Psoas muscle (tissue), 7 donors: ENCODE measurements at regions not wholly inside any gene's neighbourhood (a gene's known extent, or its start where the extent isn't known, plus 50 kb on each side); places are given as distances from the start of the nearest gene placed in this dataset.

Source experiments
- ATAC-seq, 4 donors: fragments of 200-7000 bp; cut with Tn5 transposase; one replicate each; pipeline ENCODE4 v1.9.1; 2020; ENCODE audit warnings: moderate library complexity in 3 of 4, mild to moderate bottlenecking in 2 of 4
- DNase-seq, 2 donors: peaks; one replicate each; pipeline ENCODE4 v3.0.0-alpha.2; 2020
- H3K27ac ChIP-seq: fragments of 200-600 bp; one replicate; pipeline ENCODE4 v1.8.0; 2022
- H3K27me3 ChIP-seq, 3 donors: fragments of 200-600 bp in 1 of 3; one replicate each; pipeline versions ENCODE4 v1.6.1 to v1.8.0; 2013 to 2022; ENCODE audit warnings: low read length in 2 of 3, mild to moderate bottlenecking in 2 of 3, moderate library complexity in 1 of 3; ENCODE audit not compliant: insufficient read depth in 3 of 3
- H3K36me3 ChIP-seq, 2 donors: fragments of 200-600 bp in 1 of 2; one replicate each; pipeline versions ENCODE4 v1.6.1 to v1.8.0; 2013 to 2022; ENCODE audit warnings: low read depth in 1 of 2, mild to moderate bottlenecking in 1 of 2, moderate library complexity in 1 of 2; ENCODE audit not compliant: insufficient read depth in 1 of 2
- H3K4me1 ChIP-seq: fragments of 200-600 bp; one replicate; pipeline ENCODE4 v1.8.0; 2022
- H3K4me3 ChIP-seq: fragments of 200-600 bp; one replicate; pipeline ENCODE4 v1.8.0; 2022; ENCODE audit warnings: mild to moderate bottlenecking
- H3K9me3 ChIP-seq: fragments of 200-600 bp; one replicate; pipeline ENCODE4 v1.8.0; 2022
- CTCF ChIP-seq: fragments of 200-600 bp; IDR thresholded peaks from one replicate; pipeline ENCODE4 v1.8.0; 2022; ENCODE audit warnings: antibody characterized with exemption
- WGBS, 3 donors: extraction: QIAGEN DNeasy Blood & Tissue Kit; methylation state at CpG; one replicate each; pipeline versions ENCODE4 v1.1.6 to v1.1.7; 2013; 5-methylcytosine and 5-hydroxymethylcytosine counted together
- intact Hi-C, 2 donors: fragments of 100-400 bp; cut with DNase I; formaldehyde crosslinking; loops; one replicate each; pipeline versions ENCODE4 v1.11.0 to v1.14.2; 2022
- donor health status: healthy with polysubstance abuse.
- donor health status: DM: no; HTN: no; CAD: no; lungs with moderate emphysema.
- donor health status: Bipolar disorder and iron deficiency.
- donor health status: healthy.
- donor health status: DM: yes; HTN: yes; CAD: no.
- donor health status: DM: no; HTN: no; CAD: no.
- donor health status: DM: yes; HTN: yes; CAD: no.

GRCh38 chr6:98041921-98042320 lies 758.9 kb upstream of the MMS22L start:
- intact Hi-C loops, result loop anchor here in 1 of 2 donors (10.0 kb wide), 1 partner anchor 547 kb away; no protein-coding TSS in a partner anchor
- Histone ChIP-seq H3K4me3 (no peak overlapping the region), H3K27me3 (peaks cover 0 to 3% (median 2%) of the 10 kb centered on the region in 3 donors), H3K9me3 (no peaks in the 10 kb centered on the region), H3K4me1 (no peaks in the 10 kb centered on the region), H3K27ac (no peak overlapping the region), H3K36me3 (no peaks in the 10 kb centered on the region)
- no peak for ATAC-seq
- no peak for DNase-seq
- no peak for TF ChIP-seq CTCF
- 54 to 70% (median 68%) methylated on average over 5 of the region's 5 CpGs for WGBS, 3 donors

- TF ChIP-seq CTCF, result no peak
- Histone ChIP-seq H3K27ac (no peak overlapping the region), H3K4me3 (no peak overlapping the region), H3K9me3 (no peaks in the 10 kb centered on the region), H3K36me3 (no peaks in the 10 kb centered on the region), H3K27me3 (peaks cover 0 to 3% (median 0%) of the 10 kb centered on the region in 3 donors), H3K4me1 (no peaks in the 10 kb centered on the region)
- ATAC-seq (no peak), DNase-seq (no peak)
- 29 to 42% (median 29%) methylated on average over 7 of the region's 7 CpGs for WGBS, 3 donors
- intact Hi-C loops, result loop anchor here in 1 of 2 donors (10.0 kb wide), 1 partner anchor 549 kb away; no protein-coding TSS in a partner anchor
These were observed 761.1 kb upstream of the MMS22L start for GRCh38 chr6:98044151-98044561.

DNA sequence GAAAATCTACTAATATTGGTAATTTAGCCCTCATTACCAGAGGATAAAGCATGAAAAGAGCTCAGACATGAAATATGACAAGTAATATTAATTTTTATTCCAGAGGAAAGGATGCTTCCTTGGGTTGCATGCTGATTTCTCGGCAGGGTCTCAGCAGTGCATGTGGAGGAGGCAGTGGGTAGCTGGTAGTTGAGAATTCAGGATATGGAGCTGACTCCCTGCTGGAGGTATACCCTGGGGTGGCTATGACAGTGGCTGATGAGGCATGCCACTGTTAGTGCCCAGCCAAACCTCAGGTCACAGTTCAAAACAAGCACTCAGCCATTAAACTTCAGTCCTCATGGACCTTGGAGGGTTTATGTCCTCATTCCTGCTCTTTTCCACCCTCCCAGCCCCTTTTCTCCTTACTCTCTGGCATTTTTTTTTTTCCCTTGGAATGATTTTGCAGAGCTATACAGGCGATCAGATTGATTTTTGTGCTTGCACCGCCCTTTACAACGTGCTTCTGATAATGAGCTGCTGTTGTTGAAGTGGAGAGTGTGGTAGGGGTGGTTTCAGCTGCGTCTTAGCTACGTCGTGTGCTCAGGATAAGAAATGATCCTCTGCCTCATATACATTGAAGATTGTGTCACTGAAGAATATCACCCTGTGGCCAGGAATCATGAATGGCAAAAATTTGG lies 761.9 kb upstream of the MMS22L start:
- Histone ChIP-seq H3K4me3 (no peak overlapping the region), H3K36me3 (no peaks in the 10 kb centered on the region), H3K27me3 (peaks cover 0 to 3% (median 0%) of the 10 kb centered on the region in 3 donors), H3K4me1 (no peaks in the 10 kb centered on the region), H3K9me3 (no peaks in the 10 kb centered on the region), H3K27ac (no peak overlapping the region)
- DNase-seq (no peak), ATAC-seq (no peak)
- 33 to 49% (median 47%) methylated on average over 7 of the region's 7 CpGs for WGBS, 3 donors
- no peak for TF ChIP-seq CTCF
- intact Hi-C loops, result loop anchor here in 1 of 2 donors (10.0 kb wide), 1 partner anchor 550 kb away; no protein-coding TSS in a partner anchor

GRCh38 chr6:98047164-98047563 lies 764.1 kb upstream of the MMS22L start:
- WGBS, 3 donors, result 20 to 36% (median 24%) methylated on average over 2 of the region's 2 CpGs
- no peaks in the 10 kb centered on the region for H3K9me3 ChIP-seq

More at GRCh38 chr6:98047164-98047563, 764.1 kb upstream of the MMS22L start:
- no peak for TF ChIP-seq CTCF
- Histone ChIP-seq H3K27me3 (peaks cover 0 to 3% (median 0%) of the 10 kb centered on the region in 3 donors), H3K27ac (no peak overlapping the region), H3K4me1 (no peaks in the 10 kb centered on the region), H3K4me3 (no peak overlapping the region), H3K36me3 (no peaks in the 10 kb centered on the region)
- ATAC-seq (no peak), DNase-seq (no peak)
- intact Hi-C loops, result loop anchor here in 1 of 2 donors (10.0 kb wide), 1 partner anchor 552 kb away; no protein-coding TSS in a partner anchor
